Testis (tissue), 2 donors: ENCODE measurements at regions not wholly inside any gene's neighbourhood (a gene's known extent, or its start where the extent isn't known, plus 50 kb on each side); places are given as distances from the start of the nearest gene placed in this dataset.

Experiments
- POLR2A ChIP-seq: fragments of 450-650 bp; IDR thresholded peaks from one replicate; pipeline ENCODE4 v1.6.1; 2017; ENCODE audit warnings: antibody characterized with exemption, mild to moderate bottlenecking, moderate library complexity
- TF ChIP-seq, protein P1 (sequence below), 3 experiments: fragments of 450-650 bp in 2 of 3; fragments of 200-600 bp in 1 of 3; sonication (generic) in 1 of 3; IDR thresholded peaks; one replicate each; pipeline ENCODE4 v1.5.1; 2016 to 2019; ENCODE audit warnings: antibody characterized with exemption in 3 of 3, mild to moderate bottlenecking in 2 of 3, moderate library complexity in 1 of 3

DNA sequence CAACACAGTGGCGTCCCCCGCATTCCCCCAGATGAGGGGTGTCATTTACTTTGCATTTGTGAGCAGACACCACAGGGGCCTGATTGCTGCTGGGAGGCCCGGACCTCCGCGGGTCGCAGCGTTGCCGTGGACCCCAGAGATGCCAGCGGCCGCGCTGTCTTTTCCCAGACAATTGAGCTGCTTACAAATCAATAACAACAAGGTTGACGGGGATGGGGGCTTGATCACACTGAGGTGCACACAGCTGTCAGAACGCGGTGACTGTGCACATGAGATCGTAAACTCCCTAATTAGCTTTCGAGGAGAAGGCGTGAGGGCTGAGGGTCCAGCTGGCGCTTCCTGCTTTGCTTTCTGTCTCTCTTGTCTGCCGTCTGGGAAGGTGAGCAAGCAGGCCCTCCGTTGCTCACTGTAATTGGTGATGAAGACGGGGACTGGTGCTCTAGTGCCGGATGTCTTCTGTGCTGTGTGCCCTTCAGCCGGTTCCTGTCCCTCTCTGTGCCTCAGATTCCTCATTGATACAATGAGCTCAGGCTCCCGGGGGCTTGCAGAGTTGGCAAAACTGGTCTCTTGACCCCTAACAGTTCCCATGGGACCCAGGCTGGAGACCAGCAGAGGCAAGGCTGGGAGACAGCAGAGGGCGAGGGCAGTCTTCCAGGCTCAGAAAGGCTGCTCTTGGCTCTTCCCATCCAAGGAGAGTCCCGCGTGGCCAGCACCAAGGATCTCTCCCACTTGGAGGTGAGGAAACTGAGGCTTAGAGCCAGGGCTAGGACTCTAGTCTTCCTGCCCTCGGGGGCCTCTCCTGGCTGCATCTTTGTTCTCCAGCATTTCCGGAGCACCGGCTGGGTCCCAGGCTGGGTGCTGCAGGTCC lies 126.0 kb upstream of the PMEPA1 start:
- TF ChIP-seq, protein P1, sequence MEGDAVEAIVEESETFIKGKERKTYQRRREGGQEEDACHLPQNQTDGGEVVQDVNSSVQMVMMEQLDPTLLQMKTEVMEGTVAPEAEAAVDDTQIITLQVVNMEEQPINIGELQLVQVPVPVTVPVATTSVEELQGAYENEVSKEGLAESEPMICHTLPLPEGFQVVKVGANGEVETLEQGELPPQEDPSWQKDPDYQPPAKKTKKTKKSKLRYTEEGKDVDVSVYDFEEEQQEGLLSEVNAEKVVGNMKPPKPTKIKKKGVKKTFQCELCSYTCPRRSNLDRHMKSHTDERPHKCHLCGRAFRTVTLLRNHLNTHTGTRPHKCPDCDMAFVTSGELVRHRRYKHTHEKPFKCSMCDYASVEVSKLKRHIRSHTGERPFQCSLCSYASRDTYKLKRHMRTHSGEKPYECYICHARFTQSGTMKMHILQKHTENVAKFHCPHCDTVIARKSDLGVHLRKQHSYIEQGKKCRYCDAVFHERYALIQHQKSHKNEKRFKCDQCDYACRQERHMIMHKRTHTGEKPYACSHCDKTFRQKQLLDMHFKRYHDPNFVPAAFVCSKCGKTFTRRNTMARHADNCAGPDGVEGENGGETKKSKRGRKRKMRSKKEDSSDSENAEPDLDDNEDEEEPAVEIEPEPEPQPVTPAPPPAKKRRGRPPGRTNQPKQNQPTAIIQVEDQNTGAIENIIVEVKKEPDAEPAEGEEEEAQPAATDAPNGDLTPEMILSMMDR (IDR thresholded peaks at IDR 0.05) = no peak
- no peak for TF ChIP-seq POLR2A
